ENCODE measurements at regions not wholly inside any gene's neighbourhood (a gene's known extent, or its start where the extent isn't known, plus 50 kb on each side); places are given as distances from the start of the nearest gene placed in this dataset.
A peak's percentile ranks its signal among the peaks of the same experiment; 100 is the strongest.

DNA sequence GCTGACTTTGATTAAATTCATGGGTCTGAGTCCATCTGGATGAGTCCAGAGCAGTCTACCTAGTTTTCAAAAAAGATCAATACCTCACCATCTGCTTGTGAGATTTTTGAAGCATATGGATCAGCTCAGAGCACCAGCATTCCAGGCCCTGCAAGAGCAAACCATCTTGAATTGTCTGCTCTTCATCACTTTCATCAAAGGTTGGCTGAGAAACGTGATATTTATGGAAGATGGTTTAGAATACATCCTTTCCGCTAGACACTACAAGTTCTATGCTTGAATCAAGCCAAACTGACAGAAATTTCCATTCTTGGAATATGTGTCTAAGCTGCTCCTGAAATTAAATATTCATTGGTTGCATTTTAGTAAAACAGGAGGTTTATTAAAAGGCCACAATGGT is 190.3 kb downstream of the KCNRG start:
- H3K27me3 ChIP-seq (replicated peaks; ENCODE audit: insufficient read depth), result no peaks in the 10 kb centered on the region

DNA sequence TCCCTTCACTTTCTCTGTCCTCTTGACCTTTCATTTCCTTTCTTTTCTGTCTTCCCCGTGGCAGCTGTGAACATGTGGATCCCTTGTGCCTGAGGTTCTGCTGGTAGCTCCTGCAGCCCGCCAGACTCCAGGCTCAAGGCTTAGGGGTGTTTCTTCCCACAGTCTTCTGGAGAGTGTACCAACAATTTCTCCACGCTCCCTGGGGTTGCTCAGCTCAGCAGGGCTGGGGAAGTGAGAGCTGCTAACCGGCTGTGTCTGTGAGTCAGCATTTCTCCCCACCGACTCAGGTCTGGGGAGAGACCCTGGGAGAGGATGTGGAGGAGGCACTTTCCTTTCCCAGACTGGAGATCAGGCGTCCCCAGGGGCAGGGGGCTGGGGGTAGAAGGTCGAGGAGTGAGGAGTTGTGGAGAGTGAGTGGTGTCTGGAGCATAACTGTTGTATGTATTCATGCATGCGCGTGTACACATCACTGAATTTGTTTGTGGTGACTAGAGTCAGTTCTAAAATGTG is 193.6 kb downstream of the KCNRG start:
- Histone ChIP-seq H2AFZ (peak overlapping the region; percentile 67), H3K4me1 (ENCODE audit: insufficient read depth) (peaks cover 10% of the 10 kb centered on the region), H3K79me2 (ENCODE audit: insufficient read depth) (no peaks in the 10 kb centered on the region), H3K9ac (peak overlapping the region; percentile 54), H3K9me3 (ENCODE audit: low read depth) (no peaks in the 10 kb centered on the region), H3K9me2 (ENCODE audit: insufficient read depth) (no peaks in the 10 kb centered on the region), H3F3A (ENCODE audit: insufficient read depth) (peaks cover 18% of the 10 kb centered on the region; the same call in 1 of the 2 replicates), H3K4me3 (peak overlapping the region; percentile 53), H3K4me2 (ENCODE audit: unreplicated experiment) (peak overlapping the region; percentile 68), H4K20me1 (ENCODE audit: insufficient read depth) (no peaks in the 10 kb centered on the region), H3K27ac (peak overlapping the region; percentile 56), H3K36me3 (ENCODE audit: low read depth) (no peaks in the 10 kb centered on the region), H3K27me3 (replicated peaks; ENCODE audit: insufficient read depth) (no peaks in the 10 kb centered on the region)
- no peak for TF ChIP-seq EZH2phosphoT487 (IDR thresholded peaks at IDR 0.05; ENCODE audit: insufficient read depth, low read depth)
- TF ChIP-seq EZH2 (IDR thresholded peaks at IDR 0.05; ENCODE audit: insufficient read depth, poor library complexity, severe bottlenecking), result no peak
- WGBS, 2 experiments (ENCODE audit: low coverage in 1 of 2, low lambda C conversion rate in 2 of 2, missing lambda C conversion rate in 2 of 2), result 20 to 24% methylated on average over 9 of the region's 9 CpGs
- in situ Hi-C loops (cut with MboI), result no loop called here
- peak; percentile 78 for DNase-seq

More for the DNA sequence above, 190.3 kb downstream of the KCNRG start:
- Histone ChIP-seq H3K4me3 (no peak overlapping the region), H3K36me3 (ENCODE audit: low read depth) (no peaks in the 10 kb centered on the region), H4K20me1 (ENCODE audit: insufficient read depth) (no peaks in the 10 kb centered on the region), H2AFZ (no peak overlapping the region), H3K9me2 (ENCODE audit: insufficient read depth) (no peaks in the 10 kb centered on the region), H3K79me2 (ENCODE audit: insufficient read depth) (no peaks in the 10 kb centered on the region), H3K4me1 (ENCODE audit: insufficient read depth) (peaks cover 10% of the 10 kb centered on the region), H3K4me2 (ENCODE audit: unreplicated experiment) (no peak overlapping the region), H3K27ac (no peak overlapping the region), H3K9ac (no peak overlapping the region), H3K9me3 (ENCODE audit: low read depth) (no peaks in the 10 kb centered on the region), H3F3A (ENCODE audit: insufficient read depth) (peaks cover 16% of the 10 kb centered on the region; the same call in 1 of the 2 replicates)
- DNase-seq, result no peak
- 71 to 83% methylated on average over 2 of the region's 2 CpGs for WGBS, 2 experiments (ENCODE audit: low coverage in 1 of 2, low lambda C conversion rate in 2 of 2, missing lambda C conversion rate in 2 of 2)
- TF ChIP-seq EZH2 (IDR thresholded peaks at IDR 0.05; ENCODE audit: insufficient read depth, poor library complexity, severe bottlenecking), result no peak
- no peak for TF ChIP-seq EZH2phosphoT487 (IDR thresholded peaks at IDR 0.05; ENCODE audit: insufficient read depth, low read depth)
- in situ Hi-C loops (cut with MboI), result no loop called here

DNA sequence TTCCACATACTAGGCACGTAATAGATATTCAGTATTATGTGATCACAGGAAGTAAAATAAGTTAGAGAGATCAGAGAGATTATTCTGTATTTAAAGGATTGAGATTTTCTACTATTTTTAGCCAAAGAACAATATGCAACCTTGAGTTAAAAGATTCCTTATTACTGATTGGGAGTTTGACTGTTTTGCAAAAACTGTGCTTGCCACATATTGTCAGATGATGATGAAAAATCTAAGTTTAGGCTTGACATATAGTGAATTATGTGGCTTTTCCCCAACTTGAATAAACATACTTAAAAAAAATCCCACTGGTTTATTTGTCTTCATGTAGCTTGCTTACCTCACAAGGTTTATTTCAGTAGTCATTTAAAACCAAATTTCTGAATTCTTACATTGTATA is 194.4 kb downstream of the KCNRG start:
- H3K4me2 ChIP-seq (ENCODE audit: unreplicated experiment), result no peak overlapping the region
- no peak overlapping the region for H3K27ac ChIP-seq

GRCh38 chr13:50213526-50213925 is 198.3 kb downstream of the KCNRG start:
- WGBS, 2 experiments (ENCODE audit: low coverage in 1 of 2, low lambda C conversion rate in 2 of 2, missing lambda C conversion rate in 2 of 2), result 6 to 32% methylated on average over 1 of the region's 1 CpG
- DNase-seq, result no peak
- H4K20me1 ChIP-seq (ENCODE audit: insufficient read depth), result no peaks in the 10 kb centered on the region
- H3F3A ChIP-seq (ENCODE audit: insufficient read depth), result peaks cover 7% of the 10 kb centered on the region; the same call in 1 of the 2 replicates
- no peak overlapping the region for H3K9ac ChIP-seq
- H3K4me1 ChIP-seq (ENCODE audit: insufficient read depth), result peaks cover 5% of the 10 kb centered on the region; the same call in 1 of the 2 replicates
- TF ChIP-seq EZH2 (IDR thresholded peaks at IDR 0.05; ENCODE audit: insufficient read depth, poor library complexity, severe bottlenecking) (no peak), EZH2phosphoT487 (IDR thresholded peaks at IDR 0.05; ENCODE audit: insufficient read depth, low read depth) (no peak)
- no peaks in the 10 kb centered on the region for H3K27me3 ChIP-seq (replicated peaks; ENCODE audit: insufficient read depth)
- H3K9me3 ChIP-seq (ENCODE audit: low read depth), result no peaks in the 10 kb centered on the region
- H3K4me3 ChIP-seq, result no peak overlapping the region
- no peaks in the 10 kb centered on the region for H3K79me2 ChIP-seq (ENCODE audit: insufficient read depth)
- in situ Hi-C loops (cut with MboI), result no loop called here
- H3K9me2 ChIP-seq (ENCODE audit: insufficient read depth), result no peaks in the 10 kb centered on the region
- H3K27ac ChIP-seq, result no peak overlapping the region
- no peak overlapping the region for H3K4me2 ChIP-seq (ENCODE audit: unreplicated experiment)
- no peak overlapping the region for H2AFZ ChIP-seq
- no peaks in the 10 kb centered on the region for H3K36me3 ChIP-seq (ENCODE audit: low read depth)

More for the DNA sequence above, 194.4 kb downstream of the KCNRG start:
- WGBS, 2 experiments (ENCODE audit: low coverage in 1 of 2, low lambda C conversion rate in 2 of 2, missing lambda C conversion rate in 2 of 2), result 92 to 96% methylated on average over 1 of the region's 1 CpG
- H3K4me3 ChIP-seq, result no peak overlapping the region
- no peaks in the 10 kb centered on the region for H3K9me2 ChIP-seq (ENCODE audit: insufficient read depth)
- in situ Hi-C loops (cut with MboI), result no loop called here
- H3K79me2 ChIP-seq (ENCODE audit: insufficient read depth), result no peaks in the 10 kb centered on the region
- no peak for DNase-seq
- H3K36me3 ChIP-seq (ENCODE audit: low read depth), result no peaks in the 10 kb centered on the region
- H4K20me1 ChIP-seq (ENCODE audit: insufficient read depth), result no peaks in the 10 kb centered on the region
- no peaks in the 10 kb centered on the region for H3K27me3 ChIP-seq (replicated peaks; ENCODE audit: insufficient read depth)
- no peak overlapping the region for H2AFZ ChIP-seq
- no peak overlapping the region for H3K9ac ChIP-seq
- H3F3A ChIP-seq (ENCODE audit: insufficient read depth), result peaks cover 18% of the 10 kb centered on the region; the same call in 1 of the 2 replicates
- TF ChIP-seq EZH2phosphoT487 (IDR thresholded peaks at IDR 0.05; ENCODE audit: insufficient read depth, low read depth) (no peak), EZH2 (IDR thresholded peaks at IDR 0.05; ENCODE audit: insufficient read depth, poor library complexity, severe bottlenecking) (no peak)
- peaks cover 10% of the 10 kb centered on the region for H3K4me1 ChIP-seq (ENCODE audit: insufficient read depth)
- H3K9me3 ChIP-seq (ENCODE audit: low read depth), result no peaks in the 10 kb centered on the region

DNA sequence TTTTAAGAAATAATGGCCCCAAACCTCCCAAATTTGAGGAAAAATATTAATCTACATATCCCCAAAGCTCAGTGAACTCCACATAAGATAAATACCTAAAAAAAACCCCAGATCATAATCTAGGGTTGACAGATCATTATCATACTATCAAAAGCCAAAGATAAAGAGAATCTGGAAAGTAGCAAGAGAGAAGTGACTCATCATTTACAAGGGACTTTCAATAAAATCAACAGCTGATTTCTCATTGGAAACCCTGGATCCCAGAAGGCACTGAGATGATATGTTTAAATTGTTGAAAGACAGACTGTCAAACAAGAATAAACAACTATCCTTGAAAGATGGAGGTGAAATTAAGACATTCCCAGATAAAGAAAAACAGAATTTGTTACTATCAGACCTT is 199.3 kb downstream of the KCNRG start:
- TF ChIP-seq EZH2phosphoT487 (IDR thresholded peaks at IDR 0.05; ENCODE audit: insufficient read depth, low read depth) (no peak), EZH2 (IDR thresholded peaks at IDR 0.05; ENCODE audit: insufficient read depth, poor library complexity, severe bottlenecking) (no peak)
- H3K27me3 ChIP-seq (replicated peaks; ENCODE audit: insufficient read depth), result no peaks in the 10 kb centered on the region
- DNase-seq, result no peak
- H3K9me3 ChIP-seq (ENCODE audit: low read depth), result no peaks in the 10 kb centered on the region
- H2AFZ ChIP-seq, result no peak overlapping the region
- H4K20me1 ChIP-seq (ENCODE audit: insufficient read depth), result no peaks in the 10 kb centered on the region
- no peaks in the 10 kb centered on the region; the same call in 1 of the 2 replicates for H3K4me1 ChIP-seq (ENCODE audit: insufficient read depth)
- in situ Hi-C loops (cut with MboI), result no loop called here
- no peak overlapping the region for H3K27ac ChIP-seq
- no peak overlapping the region for H3K4me3 ChIP-seq
- no peak overlapping the region for H3K4me2 ChIP-seq (ENCODE audit: unreplicated experiment)
- H3F3A ChIP-seq (ENCODE audit: insufficient read depth), result 0 out of 2 replicates have a peak, but pooled peaks cover 6% of the 10 kb centered on the region
- no peaks in the 10 kb centered on the region for H3K79me2 ChIP-seq (ENCODE audit: insufficient read depth)
- H3K9me2 ChIP-seq (ENCODE audit: insufficient read depth), result no peaks in the 10 kb centered on the region
- H3K9ac ChIP-seq, result no peak overlapping the region
- no peaks in the 10 kb centered on the region for H3K36me3 ChIP-seq (ENCODE audit: low read depth)

Measured in GM23248 (cell line).